ENCODE measurements at regions not wholly inside any gene's neighbourhood (a gene's known extent, or its start where the extent isn't known, plus 50 kb on each side); places are given as distances from the start of the nearest gene placed in this dataset.

DNA sequence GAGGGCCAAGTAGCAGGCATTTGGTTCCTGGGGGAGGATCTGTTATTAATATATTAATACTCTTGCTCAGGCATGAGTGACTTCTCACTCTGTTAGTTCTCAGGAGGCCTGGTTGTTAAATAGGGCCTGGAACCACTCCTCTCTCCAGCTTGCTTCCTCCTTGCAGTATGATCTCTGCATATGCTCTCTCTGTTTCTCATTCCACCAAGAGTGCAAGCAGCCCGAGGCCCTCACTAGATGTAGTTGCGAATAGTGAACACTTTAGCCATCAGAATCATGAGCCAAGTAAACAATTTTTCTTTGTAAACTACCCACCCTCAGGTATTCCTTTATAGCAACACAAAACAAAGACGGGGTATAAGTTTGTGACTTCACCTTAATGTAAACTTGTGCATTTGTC, 784.3 kb downstream of the DNAJB9 start:
- no peaks in the 10 kb centered on the region for H3K4me1 ChIP-seq (ENCODE audit: control insufficient read depth, insufficient read depth, low read length)
- SMC1A ChIA-PET (ENCODE audit: uncharacterized antibody, unreplicated experiment) = no interaction called here
- CTCF ChIA-PET = no interaction called here
- TF ChIP-seq PML (IDR thresholded peaks at IDR 0.05; ENCODE audit: low read length) (no peak), MAX (IDR thresholded peaks at IDR 0.05; ENCODE audit: low read depth, low read length) (no peak), RELB (IDR thresholded peaks at IDR 0.05; ENCODE audit: low read depth) (no peak), NFYA (IDR thresholded peaks at IDR 0.05; ENCODE audit: borderline replicate concordance, low read depth, low read length) (no peak), GABPA (IDR thresholded peaks at IDR 0.05; ENCODE audit: low read depth) (no peak), ZNF207 (IDR thresholded peaks at IDR 0.05; ENCODE audit: borderline replicate concordance) (no peak), CHD4 (IDR thresholded peaks at IDR 0.05) (no peak), JUNB (IDR thresholded peaks at IDR 0.05) (no peak), ZNF622 (IDR thresholded peaks at IDR 0.05) (no peak), FOXM1 (IDR thresholded peaks at IDR 0.05; ENCODE audit: low read depth, low read length) (no peak), MEF2B (IDR thresholded peaks at IDR 0.05; ENCODE audit: partially characterized antibody, poor library complexity, severe bottlenecking) (no peak), PRDM15 (CRISPR knock-in tag; IDR thresholded peaks at IDR 0.05) (no peak), NR2C1 (IDR thresholded peaks at IDR 0.05) (no peak), ATF7 (IDR thresholded peaks at IDR 0.05; ENCODE audit: low read depth) (no peak), POLR2A (IDR thresholded peaks at IDR 0.05; ENCODE audit: low read depth, low read length) (no peak), SREBF1 (IDR thresholded peaks at IDR 0.05; ENCODE audit: low read length) (no peak)
- TF ChIP-seq, protein P1, sequence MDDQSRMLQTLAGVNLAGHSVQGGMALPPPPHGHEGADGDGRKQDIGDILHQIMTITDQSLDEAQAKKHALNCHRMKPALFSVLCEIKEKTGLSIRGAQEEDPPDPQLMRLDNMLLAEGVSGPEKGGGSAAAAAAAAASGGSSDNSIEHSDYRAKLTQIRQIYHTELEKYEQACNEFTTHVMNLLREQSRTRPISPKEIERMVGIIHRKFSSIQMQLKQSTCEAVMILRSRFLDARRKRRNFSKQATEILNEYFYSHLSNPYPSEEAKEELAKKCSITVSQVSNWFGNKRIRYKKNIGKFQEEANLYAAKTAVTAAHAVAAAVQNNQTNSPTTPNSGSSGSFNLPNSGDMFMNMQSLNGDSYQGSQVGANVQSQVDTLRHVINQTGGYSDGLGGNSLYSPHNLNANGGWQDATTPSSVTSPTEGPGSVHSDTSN (IDR thresholded peaks at IDR 0.05; ENCODE audit: insufficient replicate concordance, low read depth, low read length) = no peak
- H4K20me1 ChIP-seq (ENCODE audit: control insufficient read depth, insufficient read depth) = no peaks in the 10 kb centered on the region
- H3K4me3 ChIP-seq = no peak overlapping the region
- DNase-seq (ENCODE audit: low read depth, low spot score) (no peak), ATAC-seq (no peak), FAIRE-seq (no peak)
- H3K4me2 ChIP-seq (ENCODE audit: control insufficient read depth, insufficient read depth) = no peak overlapping the region
- no peaks in the 10 kb centered on the region for H3K9me3 ChIP-seq (replicated peaks; ENCODE audit: control insufficient read depth, insufficient read depth, low read length)
- H3K27me3 ChIP-seq (replicated peaks in 1 of 2; ENCODE audit: control insufficient read depth in 2 of 2, insufficient read depth in 2 of 2, low read length in 1 of 2) = no peaks in the 10 kb centered on the region
- no peak overlapping the region for H2AFZ ChIP-seq (ENCODE audit: control insufficient read depth, low read depth, low read length)
- RAD21 ChIA-PET (ENCODE audit: unreplicated experiment) = no interaction called here
- WGBS (ENCODE audit: insufficient coverage, insufficient replicate concordance, low lambda C conversion rate, missing lambda C conversion rate) = 26% methylated on average over 3 of the region's 3 CpGs
- POLR2A ChIA-PET = no interaction called here
- no peaks in the 10 kb centered on the region for H3K36me3 ChIP-seq (ENCODE audit: control insufficient read depth in 2 of 2, insufficient read depth in 2 of 2, low read length in 1 of 2)
- H3K9ac ChIP-seq (ENCODE audit: control insufficient read depth, insufficient read depth, low read length) = no peak overlapping the region
- H3K79me2 ChIP-seq (ENCODE audit: control insufficient read depth, insufficient read depth, low read length) = no peaks in the 10 kb centered on the region
- intact Hi-C loops (cut with micrococcal nuclease; ENCODE audit: unreplicated experiment) = no loop called here
- in situ Hi-C loops (cut with MboI) = no loop called here
- no peak overlapping the region for H3K27ac ChIP-seq (ENCODE audit: control insufficient read depth, insufficient read depth)
- no TSS peak for BruUV-seq (replicated peaks)
